SK-N-SH treated with all-trans-retinoic acid at 6 μM for 48 hours (cell line): ENCODE measurements at regions not wholly inside any gene's neighbourhood (a gene's known extent, or its start where the extent isn't known, plus 50 kb on each side); places are given as distances from the start of the nearest gene placed in this dataset.

ENCODE experiments used
- ARNTL ChIP-seq: fragments of 450-650 bp; formaldehyde crosslinking; IDR thresholded peaks from 2 replicates; pipeline ENCODE4 v1.5.0; 2020; ENCODE audit warnings: low read depth, mild to moderate bottlenecking, moderate library complexity, borderline replicate concordance
- CSDC2 ChIP-seq: fragments of 250-450 bp; sonication (Bioruptor Pico); IDR thresholded peaks from 2 replicates; pipeline ENCODE4 v1.5.0; 2020; ENCODE audit warnings: mild to moderate bottlenecking, moderate library complexity
- GLIS3 ChIP-seq: fragments of 250-450 bp; sonication (Bioruptor Pico); IDR thresholded peaks from 2 replicates; pipeline ENCODE4 v1.5.0; 2020; ENCODE audit warnings: mild to moderate bottlenecking, moderate library complexity
- ISL1 ChIP-seq: fragments of 250-450 bp; sonication (Bioruptor Pico); IDR thresholded peaks from 2 replicates; pipeline ENCODE4 v2.1.2; 2022; ENCODE audit warnings: mild to moderate bottlenecking, moderate library complexity
- ZFP3 ChIP-seq: fragments of 250-450 bp; sonication (Bioruptor Pico); IDR thresholded peaks from 2 replicates; pipeline ENCODE4 v1.5.0; 2020; ENCODE audit warnings: mild to moderate bottlenecking, moderate library complexity
- ZFP30 ChIP-seq: fragments of 450-650 bp; formaldehyde crosslinking; IDR thresholded peaks from 2 replicates; pipeline ENCODE4 v1.5.0; 2022; ENCODE audit warnings: mild to moderate bottlenecking, moderate library complexity
- ZNF8 ChIP-seq: fragments of 450-650 bp; formaldehyde crosslinking; IDR thresholded peaks from 2 replicates; pipeline ENCODE4 v1.5.0; 2020; ENCODE audit warnings: mild to moderate bottlenecking, moderate library complexity
- TF ChIP-seq, protein P1 (sequence below): fragments of 250-450 bp; sonication (Bioruptor Pico); IDR thresholded peaks from 2 replicates; pipeline ENCODE4 v1.5.1; 2021; ENCODE audit warnings: mild to moderate bottlenecking, moderate library complexity
- TF ChIP-seq, protein P2 (sequence below): fragments of 250-450 bp; sonication (Bioruptor Pico); IDR thresholded peaks from 2 replicates; pipeline ENCODE4 v1.8.0; 2021; ENCODE audit warnings: low read depth, mild to moderate bottlenecking, moderate library complexity, borderline replicate concordance
- TF ChIP-seq, protein P3 (sequence below): fragments of 250-450 bp; sonication (Bioruptor Pico); IDR thresholded peaks from 2 replicates; pipeline ENCODE4 v1.8.0; 2020; ENCODE audit warnings: mild to moderate bottlenecking, moderate library complexity, borderline replicate concordance

DNA sequence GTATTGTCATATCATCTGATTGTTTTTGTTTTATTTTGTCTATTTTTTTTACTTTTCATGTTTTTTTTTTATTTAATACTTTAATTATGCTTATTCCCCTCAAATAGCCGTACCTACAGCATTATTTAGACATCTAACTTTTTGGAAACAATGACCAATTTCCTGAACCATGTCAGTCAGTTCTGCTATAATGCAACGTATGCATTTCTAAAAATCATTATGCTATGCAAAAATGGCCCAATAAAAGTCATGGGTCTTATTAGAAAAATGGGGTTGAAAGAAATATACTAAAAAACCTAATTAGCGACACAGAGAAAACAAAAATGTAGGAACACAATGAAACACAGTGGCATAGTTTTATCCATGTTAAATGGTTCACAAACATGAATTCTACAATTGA lies 1454.7 kb downstream of the GRIK2 start:
- no peak for TF ChIP-seq ZFP3
- no peak for TF ChIP-seq ISL1 (CRISPR knock-in tag)
- TF ChIP-seq ZFP30 (CRISPR knock-in tag) = no peak
- TF ChIP-seq ZNF8 (CRISPR knock-in tag) = no peak
- no peak for TF ChIP-seq ARNTL (CRISPR knock-in tag)
- TF ChIP-seq, protein P1, sequence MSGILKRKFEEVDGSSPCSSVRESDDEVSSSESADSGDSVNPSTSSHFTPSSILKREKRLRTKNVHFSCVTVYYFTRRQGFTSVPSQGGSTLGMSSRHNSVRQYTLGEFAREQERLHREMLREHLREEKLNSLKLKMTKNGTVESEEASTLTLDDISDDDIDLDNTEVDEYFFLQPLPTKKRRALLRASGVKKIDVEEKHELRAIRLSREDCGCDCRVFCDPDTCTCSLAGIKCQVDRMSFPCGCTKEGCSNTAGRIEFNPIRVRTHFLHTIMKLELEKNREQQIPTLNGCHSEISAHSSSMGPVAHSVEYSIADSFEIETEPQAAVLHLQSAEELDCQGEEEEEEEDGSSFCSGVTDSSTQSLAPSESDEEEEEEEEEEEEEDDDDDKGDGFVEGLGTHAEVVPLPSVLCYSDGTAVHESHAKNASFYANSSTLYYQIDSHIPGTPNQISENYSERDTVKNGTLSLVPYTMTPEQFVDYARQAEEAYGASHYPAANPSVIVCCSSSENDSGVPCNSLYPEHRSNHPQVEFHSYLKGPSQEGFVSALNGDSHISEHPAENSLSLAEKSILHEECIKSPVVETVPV (CRISPR knock-in tag) = no peak
- TF ChIP-seq, protein P2, sequence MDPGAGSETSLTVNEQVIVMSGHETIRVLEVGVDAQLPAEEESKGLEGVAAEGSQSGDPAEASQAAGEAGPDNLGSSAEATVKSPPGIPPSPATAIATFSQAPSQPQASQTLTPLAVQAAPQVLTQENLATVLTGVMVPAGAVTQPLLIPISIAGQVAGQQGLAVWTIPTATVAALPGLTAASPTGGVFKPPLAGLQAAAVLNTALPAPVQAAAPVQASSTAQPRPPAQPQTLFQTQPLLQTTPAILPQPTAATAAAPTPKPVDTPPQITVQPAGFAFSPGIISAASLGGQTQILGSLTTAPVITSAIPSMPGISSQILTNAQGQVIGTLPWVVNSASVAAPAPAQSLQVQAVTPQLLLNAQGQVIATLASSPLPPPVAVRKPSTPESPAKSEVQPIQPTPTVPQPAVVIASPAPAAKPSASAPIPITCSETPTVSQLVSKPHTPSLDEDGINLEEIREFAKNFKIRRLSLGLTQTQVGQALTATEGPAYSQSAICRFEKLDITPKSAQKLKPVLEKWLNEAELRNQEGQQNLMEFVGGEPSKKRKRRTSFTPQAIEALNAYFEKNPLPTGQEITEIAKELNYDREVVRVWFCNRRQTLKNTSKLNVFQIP (CRISPR knock-in tag) = no peak
- no peak for TF ChIP-seq CSDC2
- TF ChIP-seq GLIS3 (CRISPR knock-in tag) = no peak
- TF ChIP-seq, protein P3, sequence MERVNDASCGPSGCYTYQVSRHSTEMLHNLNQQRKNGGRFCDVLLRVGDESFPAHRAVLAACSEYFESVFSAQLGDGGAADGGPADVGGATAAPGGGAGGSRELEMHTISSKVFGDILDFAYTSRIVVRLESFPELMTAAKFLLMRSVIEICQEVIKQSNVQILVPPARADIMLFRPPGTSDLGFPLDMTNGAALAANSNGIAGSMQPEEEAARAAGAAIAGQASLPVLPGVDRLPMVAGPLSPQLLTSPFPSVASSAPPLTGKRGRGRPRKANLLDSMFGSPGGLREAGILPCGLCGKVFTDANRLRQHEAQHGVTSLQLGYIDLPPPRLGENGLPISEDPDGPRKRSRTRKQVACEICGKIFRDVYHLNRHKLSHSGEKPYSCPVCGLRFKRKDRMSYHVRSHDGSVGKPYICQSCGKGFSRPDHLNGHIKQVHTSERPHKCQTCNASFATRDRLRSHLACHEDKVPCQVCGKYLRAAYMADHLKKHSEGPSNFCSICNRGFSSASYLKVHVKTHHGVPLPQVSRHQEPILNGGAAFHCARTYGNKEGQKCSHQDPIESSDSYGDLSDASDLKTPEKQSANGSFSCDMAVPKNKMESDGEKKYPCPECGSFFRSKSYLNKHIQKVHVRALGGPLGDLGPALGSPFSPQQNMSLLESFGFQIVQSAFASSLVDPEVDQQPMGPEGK (CRISPR knock-in tag) = no peak
